ENCODE measurements at regions not wholly inside any gene's neighbourhood (a gene's known extent, or its start where the extent isn't known, plus 50 kb on each side); places are given as distances from the start of the nearest gene placed in this dataset.

DNA sequence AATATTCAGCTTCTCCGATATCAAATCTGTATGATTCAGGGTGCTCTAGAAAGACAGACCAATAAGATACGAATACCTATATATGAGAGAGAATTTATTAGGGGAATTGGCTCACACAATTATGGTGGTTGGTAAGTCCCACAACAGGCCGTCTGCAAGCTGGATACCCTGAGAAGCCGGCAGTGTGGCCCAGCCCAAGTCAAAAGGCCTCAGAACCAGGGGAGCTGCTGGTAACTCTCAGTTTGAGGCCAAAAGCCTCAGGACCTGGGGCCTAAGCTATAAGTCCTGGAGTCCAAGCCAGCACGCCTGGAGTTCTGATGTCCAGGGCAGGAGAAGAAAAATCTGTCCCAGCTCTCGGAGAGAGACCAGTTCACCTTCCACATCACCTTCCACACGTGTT is 318.7 kb downstream of the BRD1 start:
- Histone ChIP-seq H3K36me3 (ENCODE audit: insufficient read depth, low read length) (no peaks in the 10 kb centered on the region), H3K4me1 (ENCODE audit: insufficient read depth, low read length) (peaks cover 16% of the 10 kb centered on the region), H3K4me3 (ENCODE audit: low read length) (no peak overlapping the region), H3K9me3 (ENCODE audit: low read length) (peaks cover 8% of the 10 kb centered on the region), H3K27ac (ENCODE audit: low read depth, low read length) (no peak overlapping the region), H3K27me3 (ENCODE audit: insufficient read depth, low read length, poor library complexity, severe bottlenecking) (no peaks in the 10 kb centered on the region)
- Mint-ChIP-seq H3K27me3 (no peaks in the 10 kb centered on the region), H3K9me3 (peaks cover 14 to 42% (median 29%) of the 10 kb centered on the region in 5 donors), H3K4me3 (no peak overlapping the region), H3K36me3 (peaks cover 3 to 41% (median 3%) of the 10 kb centered on the region in 3 donors), H3K4me1 (peaks cover 14 to 19% (median 17%) of the 10 kb centered on the region in 3 donors), H3K27ac (peak overlapping the region in 1 of 8 donors; percentile 73)
- no peak for DNase-seq
- POLR2A ChIA-PET: no interaction called here
- CTCF ChIA-PET: no interaction called here

DNA sequence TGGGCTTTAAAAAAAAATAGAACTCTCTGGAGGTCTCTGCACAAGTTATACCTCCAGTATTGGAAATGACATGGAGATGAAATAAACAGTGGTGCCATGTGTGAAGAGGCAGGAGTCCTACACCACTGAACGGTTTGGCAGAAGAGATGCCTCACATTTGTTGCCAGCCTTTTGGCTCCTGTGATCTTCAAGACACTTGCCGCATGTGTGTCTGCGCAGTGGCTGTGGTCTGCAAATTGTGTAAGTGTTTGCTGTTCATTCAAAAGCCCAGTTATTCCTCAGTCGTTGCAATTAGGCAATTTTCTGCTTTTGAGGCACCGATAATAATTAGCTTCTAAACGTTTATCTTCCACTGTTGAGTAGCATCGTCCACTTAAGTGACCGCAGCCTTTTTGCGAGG is 319.1 kb downstream of the BRD1 start:
- Mint-ChIP-seq H3K4me3 (no peak overlapping the region), H3K27ac (no peak overlapping the region), H3K36me3 (peaks cover 3 to 37% (median 3%) of the 10 kb centered on the region in 3 donors), H3K9me3 (peaks cover 14 to 38% (median 25%) of the 10 kb centered on the region in 5 donors), H3K4me1 (peaks cover 11 to 19% (median 17%) of the 10 kb centered on the region in 3 donors), H3K27me3 (no peaks in the 10 kb centered on the region)
- H3K27me3 ChIP-seq (ENCODE audit: insufficient read depth, low read length, poor library complexity, severe bottlenecking): no peaks in the 10 kb centered on the region
- H3K4me1 ChIP-seq (ENCODE audit: insufficient read depth, low read length): peaks cover 16% of the 10 kb centered on the region
- POLR2A ChIA-PET: no interaction called here
- H3K36me3 ChIP-seq (ENCODE audit: insufficient read depth, low read length): no peaks in the 10 kb centered on the region
- H3K27ac ChIP-seq (ENCODE audit: low read depth, low read length): no peak overlapping the region
- no peak overlapping the region for H3K4me3 ChIP-seq (ENCODE audit: low read length)
- CTCF ChIA-PET: no interaction called here
- no peak for DNase-seq
- H3K9me3 ChIP-seq (ENCODE audit: low read length): peaks cover 8% of the 10 kb centered on the region

DNA sequence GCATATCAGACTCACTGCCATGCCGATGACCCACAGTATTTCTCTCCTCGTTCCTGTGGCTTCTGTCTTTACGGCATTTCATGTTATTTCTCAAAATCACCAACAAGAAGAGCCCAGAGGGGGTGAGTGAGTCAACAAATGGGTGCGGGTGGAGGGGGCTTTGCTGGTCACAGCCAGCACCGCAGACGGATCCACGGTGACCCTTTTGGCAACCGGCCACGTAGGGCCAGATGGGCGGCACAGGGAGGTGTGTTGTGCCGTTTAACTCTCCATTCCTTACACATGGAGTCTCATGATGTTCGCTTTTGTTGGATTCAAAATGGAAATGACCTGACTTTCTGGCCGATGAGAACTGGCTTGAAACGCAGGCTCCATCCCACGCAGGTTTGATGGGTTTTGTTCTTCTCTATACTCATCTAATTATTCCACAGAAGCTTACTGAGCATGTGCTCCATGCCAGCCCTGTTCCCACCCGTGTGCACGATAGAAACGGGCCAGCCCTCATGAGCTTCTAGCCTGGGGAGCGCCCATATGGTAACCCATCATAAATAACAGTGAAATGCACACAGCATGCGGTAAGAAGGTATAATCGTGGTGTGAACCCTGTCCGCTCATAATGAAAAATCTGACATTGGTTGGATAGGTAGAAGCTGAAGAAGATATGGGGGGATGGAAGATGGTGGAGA is 319.9 kb downstream of the BRD1 start:
- H3K9me3 Mint-ChIP-seq: peaks cover 11 to 35% (median 23%) of the 10 kb centered on the region in 5 donors
- H3K27me3 Mint-ChIP-seq: no peaks in the 10 kb centered on the region
- Histone ChIP-seq H3K4me1 (ENCODE audit: insufficient read depth, low read length) (peaks cover 15% of the 10 kb centered on the region), H3K27me3 (ENCODE audit: insufficient read depth, low read length, poor library complexity, severe bottlenecking) (no peaks in the 10 kb centered on the region), H3K4me3 (ENCODE audit: low read length) (no peak overlapping the region), H3K36me3 (ENCODE audit: insufficient read depth, low read length) (no peaks in the 10 kb centered on the region), H3K9me3 (ENCODE audit: low read length) (peaks cover 8% of the 10 kb centered on the region), H3K27ac (ENCODE audit: low read depth, low read length) (no peak overlapping the region)
- H3K27ac Mint-ChIP-seq: no peak overlapping the region
- H3K4me3 Mint-ChIP-seq: no peak overlapping the region
- ChIA-PET CTCF (no interaction called here), POLR2A (no interaction called here)
- no peak for DNase-seq
- H3K4me1 Mint-ChIP-seq: peaks cover 9 to 16% (median 15%) of the 10 kb centered on the region in 3 donors
- H3K36me3 Mint-ChIP-seq: peaks cover 3 to 33% (median 3%) of the 10 kb centered on the region in 3 donors

DNA sequence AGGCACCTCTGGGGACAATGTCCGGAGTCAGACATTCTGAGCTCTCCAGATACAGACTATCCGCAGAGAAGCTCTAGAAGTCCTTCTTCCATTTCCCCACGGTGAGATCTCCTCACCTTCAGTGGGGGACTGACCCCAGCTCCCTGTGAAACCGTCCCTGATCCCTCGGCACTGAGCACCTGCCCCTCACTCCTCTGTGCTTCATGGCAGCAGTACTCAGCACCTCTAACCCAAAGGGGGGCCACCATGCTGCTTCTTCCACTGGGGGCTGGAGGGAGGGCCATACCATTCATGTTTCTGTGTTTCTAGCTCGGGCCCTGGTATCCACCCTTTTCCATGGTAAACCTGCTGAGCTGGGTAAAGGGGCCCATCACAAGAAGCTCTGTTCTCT is 321.7 kb downstream of the BRD1 start:
- H3K4me1 ChIP-seq (ENCODE audit: insufficient read depth, low read length): peaks cover under 1% of the 10 kb centered on the region
- H3K27me3 ChIP-seq (ENCODE audit: insufficient read depth, low read length, poor library complexity, severe bottlenecking): no peaks in the 10 kb centered on the region
- H3K4me3 Mint-ChIP-seq: no peak overlapping the region
- H3K36me3 ChIP-seq (ENCODE audit: insufficient read depth, low read length): no peaks in the 10 kb centered on the region
- peaks cover 2 to 3% (median 3%) of the 10 kb centered on the region in 3 donors for H3K4me1 Mint-ChIP-seq
- H3K9me3 Mint-ChIP-seq: peaks cover 8 to 26% (median 13%) of the 10 kb centered on the region in 5 donors
- no peaks in the 10 kb centered on the region for H3K27me3 Mint-ChIP-seq
- no peak overlapping the region for H3K4me3 ChIP-seq (ENCODE audit: low read length)
- H3K36me3 Mint-ChIP-seq: peaks cover 1 to 29% (median 2%) of the 10 kb centered on the region in 3 donors
- CTCF ChIA-PET: interaction anchor here (1.1 kb wide), 1 partner anchor 16 kb away, joined by 3 read pairs; no protein-coding TSS in a partner anchor
- no peak overlapping the region for H3K27ac Mint-ChIP-seq
- H3K9me3 ChIP-seq (ENCODE audit: low read length): peaks cover 4% of the 10 kb centered on the region
- H3K27ac ChIP-seq (ENCODE audit: low read depth, low read length): no peak overlapping the region
- POLR2A ChIA-PET: no interaction called here
- no peak for DNase-seq

DNA sequence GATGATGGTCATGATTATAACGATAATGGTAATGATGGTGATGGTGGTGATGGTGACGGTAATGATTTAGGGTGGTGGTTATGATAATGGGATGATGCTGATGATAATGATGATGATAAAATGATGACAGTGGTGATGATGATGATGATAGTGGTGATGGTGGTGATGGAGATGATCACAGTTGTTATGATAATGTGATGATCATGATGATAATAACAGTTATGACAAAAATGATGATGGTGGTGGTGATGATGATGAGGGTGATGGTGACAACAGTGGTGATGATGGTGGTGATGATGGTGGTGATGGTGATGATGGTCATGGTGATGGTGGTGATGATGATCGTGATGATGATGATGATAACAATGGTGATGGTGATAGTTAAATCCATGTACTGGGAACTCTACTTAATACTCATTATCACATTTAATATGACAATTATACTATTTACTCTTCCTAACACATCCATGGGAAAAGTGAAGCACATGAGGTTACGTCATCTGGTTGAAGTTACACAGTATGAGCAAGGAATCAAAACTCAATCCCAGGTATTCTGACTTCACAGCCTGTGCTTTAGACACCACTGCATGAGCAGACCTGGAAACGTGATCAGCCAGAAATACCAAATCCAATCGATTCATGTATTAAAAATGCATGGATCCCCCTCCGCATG is 322.2 kb downstream of the BRD1 start:
- Mint-ChIP-seq H3K4me3 (no peak overlapping the region), H3K27ac (no peak overlapping the region), H3K27me3 (no peaks in the 10 kb centered on the region), H3K36me3 (peaks cover 0 to 24% (median 0%) of the 10 kb centered on the region in 3 donors), H3K4me1 (no peaks in the 10 kb centered on the region), H3K9me3 (peaks cover 5 to 21% (median 9%) of the 10 kb centered on the region in 5 donors)
- H3K27me3 ChIP-seq (ENCODE audit: insufficient read depth, low read length, poor library complexity, severe bottlenecking): no peaks in the 10 kb centered on the region
- no peaks in the 10 kb centered on the region for H3K9me3 ChIP-seq (ENCODE audit: low read length)
- no peak overlapping the region for H3K4me3 ChIP-seq (ENCODE audit: low read length)
- no peak for DNase-seq
- ChIA-PET POLR2A (no interaction called here), CTCF (interaction anchor here (1.1 kb wide), 1 partner anchor 17 kb away, joined by 3 read pairs; no protein-coding TSS in a partner anchor)
- no peaks in the 10 kb centered on the region for H3K4me1 ChIP-seq (ENCODE audit: insufficient read depth, low read length)
- H3K27ac ChIP-seq (ENCODE audit: low read depth, low read length): no peak overlapping the region
- H3K36me3 ChIP-seq (ENCODE audit: insufficient read depth, low read length): no peaks in the 10 kb centered on the region

DNA sequence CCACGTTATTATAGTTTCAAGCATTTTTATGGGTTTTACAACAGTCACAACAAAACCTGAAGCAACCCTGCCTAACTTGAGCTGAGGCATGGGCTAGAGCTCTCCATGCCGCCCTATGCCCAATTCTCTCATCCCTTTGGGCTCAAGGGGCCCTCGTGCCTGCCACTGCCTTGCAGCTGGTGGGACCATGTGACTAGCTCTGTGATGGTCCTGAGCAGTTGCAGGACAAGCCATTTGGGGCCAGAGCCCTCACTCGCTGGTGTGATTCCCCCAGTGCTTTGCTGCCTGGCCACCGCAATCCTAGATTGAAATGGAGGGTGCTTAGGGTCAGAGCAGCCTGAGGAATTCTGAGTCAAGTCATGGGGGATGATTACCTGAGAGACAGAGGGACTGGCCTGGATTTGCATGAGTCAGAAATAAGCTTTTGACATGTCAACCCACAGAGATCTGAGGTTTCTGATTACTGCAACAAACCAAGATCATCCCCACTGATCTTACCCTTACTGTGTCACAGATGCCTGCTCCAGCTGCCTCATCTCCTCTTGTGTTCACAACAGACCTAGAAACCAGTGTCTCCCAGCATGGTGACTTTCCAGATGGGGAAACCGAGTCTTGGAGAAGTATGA is 323.7 kb downstream of the BRD1 start:
- DNase-seq: no peak
- no peaks in the 10 kb centered on the region for H3K27me3 ChIP-seq (ENCODE audit: insufficient read depth, low read length, poor library complexity, severe bottlenecking)
- Mint-ChIP-seq H3K27me3 (no peaks in the 10 kb centered on the region), H3K9me3 (peaks cover 0 to 10% (median 2%) of the 10 kb centered on the region in 5 donors), H3K36me3 (peaks cover 0 to 11% (median 0%) of the 10 kb centered on the region in 3 donors), H3K27ac (no peak overlapping the region), H3K4me3 (no peak overlapping the region), H3K4me1 (no peaks in the 10 kb centered on the region)
- POLR2A ChIA-PET: no interaction called here
- CTCF ChIA-PET: no interaction called here
- H3K9me3 ChIP-seq (ENCODE audit: low read length): no peaks in the 10 kb centered on the region
- H3K4me1 ChIP-seq (ENCODE audit: insufficient read depth, low read length): no peaks in the 10 kb centered on the region
- H3K27ac ChIP-seq (ENCODE audit: low read depth, low read length): no peak overlapping the region
- H3K36me3 ChIP-seq (ENCODE audit: insufficient read depth, low read length): no peaks in the 10 kb centered on the region
- H3K4me3 ChIP-seq (ENCODE audit: low read length): no peak overlapping the region

DNA sequence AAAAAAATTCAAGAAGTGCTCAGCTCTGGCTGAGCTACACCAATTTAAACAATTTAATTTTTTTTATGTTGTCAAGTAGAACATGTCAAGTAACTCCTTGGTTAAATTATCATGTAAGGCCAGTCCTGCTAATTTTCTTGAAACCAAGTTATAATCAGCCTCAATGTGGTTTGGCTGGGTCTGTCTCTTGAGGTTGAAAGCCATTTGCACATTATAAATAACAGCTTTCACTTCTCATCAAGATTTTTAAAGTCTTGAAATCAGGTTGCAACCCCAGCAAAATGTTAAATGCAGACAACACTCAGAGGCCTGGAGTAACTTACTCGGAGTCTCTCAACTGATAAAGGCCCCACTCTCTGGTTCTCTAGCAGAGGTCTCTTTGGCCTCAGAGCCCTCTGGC is 324.4 kb downstream of the BRD1 start:
- Mint-ChIP-seq H3K4me1 (no peaks in the 10 kb centered on the region), H3K27ac (peak overlapping the region in 1 of 8 donors; percentile 12), H3K4me3 (no peak overlapping the region), H3K36me3 (peaks cover 0 to 11% (median 0%) of the 10 kb centered on the region in 3 donors), H3K9me3 (peaks cover 0 to 11% (median 4%) of the 10 kb centered on the region in 5 donors), H3K27me3 (no peaks in the 10 kb centered on the region)
- POLR2A ChIA-PET: no interaction called here
- DNase-seq: no peak
- CTCF ChIA-PET: no interaction called here
- H3K36me3 ChIP-seq (ENCODE audit: insufficient read depth, low read length): no peaks in the 10 kb centered on the region
- no peaks in the 10 kb centered on the region for H3K4me1 ChIP-seq (ENCODE audit: insufficient read depth, low read length)
- H3K27me3 ChIP-seq (ENCODE audit: insufficient read depth, low read length, poor library complexity, severe bottlenecking): no peaks in the 10 kb centered on the region
- H3K27ac ChIP-seq (ENCODE audit: low read depth, low read length): no peak overlapping the region
- H3K4me3 ChIP-seq (ENCODE audit: low read length): no peak overlapping the region
- H3K9me3 ChIP-seq (ENCODE audit: low read length): no peaks in the 10 kb centered on the region

Measured in CD8-positive, alpha-beta memory T cell (primary cell).